Activated CD4-positive, alpha-beta T cell treated with anti-CD3 and anti-CD28 coated beads, Interleukin-2, amount 10 ng/mL, durations not matched to agents 7 days and 5 days (primary cell): ENCODE measurements at regions not wholly inside any gene's neighbourhood (a gene's known extent, or its start where the extent isn't known, plus 50 kb on each side); places are given as distances from the start of the nearest gene placed in this dataset.

Source experiments
- CTCF ChIA-PET: fragments of 350-600 bp; sonication (Branson Sonifier 250); formaldehyde crosslinking; loops from one replicate; lab custom pipeline; 2021; ENCODE audit warnings: antibody characterized with exemption; lab: Charles Lee
- POLR2A ChIA-PET: fragments of 350-600 bp; sonication (Branson Sonifier 250); formaldehyde crosslinking; loops from one replicate; lab custom pipeline; 2021; ENCODE audit warnings: antibody characterized with exemption; lab: Charles Lee
- DNase-seq: peaks from one replicate; pipeline ENCODE4 v3.0.0-alpha.2; 2020
- H3K27ac Mint-ChIP-seq: one replicate; pipeline ENCODE4 v1.8.0; 2021; ENCODE audit warnings: mild to moderate bottlenecking, moderate library complexity, mixed read lengths
- H3K27me3 Mint-ChIP-seq: one replicate; pipeline ENCODE4 v1.8.0; 2021; ENCODE audit warnings: mixed read lengths
- H3K36me3 Mint-ChIP-seq: one replicate; pipeline ENCODE4 v1.8.0; 2021; ENCODE audit warnings: low read depth, mixed read lengths
- H3K4me1 Mint-ChIP-seq: one replicate; pipeline ENCODE4 v1.8.0; 2021; ENCODE audit warnings: mixed read lengths
- H3K4me3 Mint-ChIP-seq: one replicate; pipeline ENCODE4 v1.8.0; 2021; ENCODE audit warnings: mild to moderate bottlenecking, moderate library complexity, mixed read lengths
- H3K9me3 Mint-ChIP-seq: one replicate; pipeline ENCODE4 v1.8.0; 2021; ENCODE audit warnings: mixed read lengths

DNA sequence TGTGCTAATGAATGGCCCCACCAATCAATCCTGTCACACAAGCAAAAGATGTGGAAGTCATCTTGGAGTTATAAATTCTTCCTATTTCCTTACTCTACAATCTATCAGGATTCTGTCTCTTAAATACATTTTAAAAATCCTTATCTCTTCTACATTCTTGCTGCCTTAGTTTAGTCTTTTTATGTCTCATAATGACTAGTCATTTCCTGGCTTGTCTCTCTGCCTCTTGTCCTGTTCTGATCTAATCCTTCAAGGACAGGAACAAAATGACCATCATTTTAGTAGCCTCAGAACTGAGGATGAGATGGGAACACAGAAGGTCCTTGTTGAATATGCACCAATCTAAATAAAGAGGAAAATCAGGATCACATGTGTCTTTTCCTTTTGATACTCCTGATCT, 56.6 kb upstream of the LIN7C start:
- ChIA-PET POLR2A (no interaction called here), CTCF (interaction anchor here (0.6 to 1.1 kb wide), 2 partner anchors 11 to 210 kb away, joined by 4 read pairs; no protein-coding TSS in a partner anchor)
- no peak for DNase-seq
- Mint-ChIP-seq H3K9me3 (no peaks in the 10 kb centered on the region), H3K27ac (no peak overlapping the region), H3K36me3 (no peaks in the 10 kb centered on the region), H3K4me1 (no peaks in the 10 kb centered on the region), H3K27me3 (no peaks in the 10 kb centered on the region), H3K4me3 (no peak overlapping the region)

- Mint-ChIP-seq H3K27ac (no peak overlapping the region), H3K27me3 (no peaks in the 10 kb centered on the region), H3K4me3 (no peak overlapping the region), H3K4me1 (no peaks in the 10 kb centered on the region), H3K36me3 (no peaks in the 10 kb centered on the region), H3K9me3 (no peaks in the 10 kb centered on the region)
- POLR2A ChIA-PET: no interaction called here
- no peak for DNase-seq
- CTCF ChIA-PET: no interaction called here
These were observed 51.8 kb upstream of the LIN7C start for GRCh38 chr11:27558401-27558800.

DNA sequence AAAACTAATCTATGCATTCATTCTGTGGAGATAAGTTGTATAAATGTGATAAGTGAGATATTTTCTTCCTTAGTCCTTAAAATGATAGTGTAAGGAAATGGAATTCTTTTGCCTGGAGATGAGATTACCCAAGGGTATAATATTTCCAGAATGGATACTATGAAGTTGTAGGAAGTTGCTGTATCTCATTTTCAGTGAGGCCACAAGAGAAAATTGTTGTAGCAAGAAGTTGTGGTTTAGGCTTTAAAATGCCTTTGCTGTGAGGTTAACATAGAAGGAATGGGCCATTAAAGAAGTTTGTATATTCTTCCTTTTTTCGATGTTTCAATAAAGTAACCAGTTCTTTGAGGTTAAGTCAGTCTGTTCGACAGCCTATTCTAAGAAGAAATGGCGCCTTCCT, 50.7 kb upstream of the LIN7C start:
- H3K9me3 Mint-ChIP-seq: no peaks in the 10 kb centered on the region
- H3K4me1 Mint-ChIP-seq: no peaks in the 10 kb centered on the region
- H3K27me3 Mint-ChIP-seq: no peaks in the 10 kb centered on the region
- no peaks in the 10 kb centered on the region for H3K36me3 Mint-ChIP-seq
- ChIA-PET POLR2A (no interaction called here), CTCF (no interaction called here)
- no peak overlapping the region for H3K27ac Mint-ChIP-seq
- no peak overlapping the region for H3K4me3 Mint-ChIP-seq
- no peak for DNase-seq
